ENCODE measurements at regions not wholly inside any gene's neighbourhood (a gene's known extent, or its start where the extent isn't known, plus 50 kb on each side); places are given as distances from the start of the nearest gene placed in this dataset.
"Not testable (repeated sequence)": the region's sequence is repeated elsewhere in the genome, so short reads cannot be mapped to it uniquely, and the experiment has no call there.

DNA sequence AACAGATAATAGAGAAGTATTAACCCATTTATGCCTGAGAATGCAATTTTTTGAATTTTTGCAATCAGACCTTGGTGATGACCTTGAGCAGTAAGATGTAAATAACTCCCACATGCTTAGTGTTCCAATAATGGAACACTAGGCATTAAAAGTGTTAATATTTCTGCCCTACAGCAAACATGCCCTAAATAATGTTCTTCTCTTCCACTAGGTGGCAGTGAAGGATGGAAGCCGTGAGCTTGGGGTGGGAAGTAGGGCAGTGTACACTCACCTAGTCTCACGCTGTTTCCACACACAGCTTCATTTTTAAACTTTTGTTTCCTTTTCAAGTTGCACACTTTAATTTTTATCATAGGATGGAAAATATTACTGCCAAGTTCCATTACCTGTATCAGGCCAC lies 613.1 kb upstream of the HS3ST1 start:
- no peak overlapping the region for H3K4me3 ChIP-seq (ENCODE audit: low read depth, low read length)
- TF ChIP-seq, protein P1, sequence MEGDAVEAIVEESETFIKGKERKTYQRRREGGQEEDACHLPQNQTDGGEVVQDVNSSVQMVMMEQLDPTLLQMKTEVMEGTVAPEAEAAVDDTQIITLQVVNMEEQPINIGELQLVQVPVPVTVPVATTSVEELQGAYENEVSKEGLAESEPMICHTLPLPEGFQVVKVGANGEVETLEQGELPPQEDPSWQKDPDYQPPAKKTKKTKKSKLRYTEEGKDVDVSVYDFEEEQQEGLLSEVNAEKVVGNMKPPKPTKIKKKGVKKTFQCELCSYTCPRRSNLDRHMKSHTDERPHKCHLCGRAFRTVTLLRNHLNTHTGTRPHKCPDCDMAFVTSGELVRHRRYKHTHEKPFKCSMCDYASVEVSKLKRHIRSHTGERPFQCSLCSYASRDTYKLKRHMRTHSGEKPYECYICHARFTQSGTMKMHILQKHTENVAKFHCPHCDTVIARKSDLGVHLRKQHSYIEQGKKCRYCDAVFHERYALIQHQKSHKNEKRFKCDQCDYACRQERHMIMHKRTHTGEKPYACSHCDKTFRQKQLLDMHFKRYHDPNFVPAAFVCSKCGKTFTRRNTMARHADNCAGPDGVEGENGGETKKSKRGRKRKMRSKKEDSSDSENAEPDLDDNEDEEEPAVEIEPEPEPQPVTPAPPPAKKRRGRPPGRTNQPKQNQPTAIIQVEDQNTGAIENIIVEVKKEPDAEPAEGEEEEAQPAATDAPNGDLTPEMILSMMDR (IDR thresholded peaks at IDR 0.05; ENCODE audit: low read depth, low read length): no peak

DNA sequence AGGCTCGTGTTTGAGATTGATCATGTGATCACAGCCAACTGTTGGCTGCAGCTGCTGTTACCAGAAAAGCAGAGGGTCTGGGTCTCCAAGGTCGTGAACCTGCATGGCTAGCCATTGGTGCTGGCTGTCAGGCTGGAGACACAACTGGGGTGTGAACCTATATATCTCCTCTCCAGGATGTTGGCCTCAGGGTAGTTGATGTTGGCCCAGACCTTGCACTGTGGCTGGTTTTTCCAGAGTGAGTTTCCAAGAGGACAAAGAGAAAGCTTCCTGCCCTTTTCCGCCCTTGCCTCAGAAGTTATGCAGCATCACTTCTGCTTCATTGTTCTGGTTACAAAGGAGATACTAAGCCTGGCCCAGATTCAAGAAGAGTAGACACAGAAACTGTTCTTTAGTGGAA lies 607.8 kb upstream of the HS3ST1 start:
- TF ChIP-seq, protein P1 (IDR thresholded peaks at IDR 0.05; ENCODE audit: low read depth, low read length): no peak
- no peak overlapping the region for H3K4me3 ChIP-seq (ENCODE audit: low read depth, low read length)

DNA sequence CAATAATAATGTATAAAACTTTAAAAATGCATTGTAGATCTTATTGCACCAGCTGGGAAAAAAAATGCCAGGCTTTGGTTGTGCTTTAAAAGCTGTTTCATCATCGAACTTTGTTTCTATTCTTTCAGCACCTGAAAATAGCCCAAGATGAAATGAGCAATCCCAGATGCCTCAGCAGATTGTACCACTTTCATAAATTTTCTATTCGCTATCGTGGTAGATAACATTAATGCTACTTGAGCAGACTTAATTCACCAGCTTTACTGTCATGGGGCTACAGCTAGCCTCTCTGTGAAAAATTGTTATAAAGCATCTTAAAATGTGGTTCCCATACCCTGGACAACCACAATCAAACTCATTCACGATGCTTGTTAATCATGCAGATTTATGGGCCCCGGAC lies 599.6 kb upstream of the HS3ST1 start:
- H3K4me3 ChIP-seq (ENCODE audit: low read depth, low read length): no peak overlapping the region
- TF ChIP-seq, protein P1 (IDR thresholded peaks at IDR 0.05; ENCODE audit: low read depth, low read length): no peak

DNA sequence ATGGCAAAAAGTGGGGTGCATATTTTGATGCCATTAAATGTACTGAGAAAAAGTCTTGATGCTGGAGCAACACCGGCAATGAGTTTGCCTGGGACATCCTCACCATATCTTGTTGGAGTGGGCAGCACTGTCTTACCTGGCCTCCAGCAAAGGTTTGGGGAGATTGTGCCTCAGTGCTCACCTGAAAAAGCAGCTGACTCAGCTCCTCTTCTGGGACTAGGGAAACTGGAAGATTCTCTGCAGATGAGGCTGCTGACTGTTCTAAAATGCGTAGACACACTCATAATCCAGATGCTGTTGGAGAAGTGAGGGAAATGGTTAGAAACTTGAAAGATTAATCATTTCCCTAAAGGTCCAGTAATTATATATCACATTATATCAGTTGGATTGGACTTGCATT lies 593.7 kb upstream of the HS3ST1 start:
- H3K4me3 ChIP-seq (ENCODE audit: low read depth, low read length): no peak overlapping the region
- TF ChIP-seq, protein P1 (IDR thresholded peaks at IDR 0.05; ENCODE audit: low read depth, low read length): no peak

DNA sequence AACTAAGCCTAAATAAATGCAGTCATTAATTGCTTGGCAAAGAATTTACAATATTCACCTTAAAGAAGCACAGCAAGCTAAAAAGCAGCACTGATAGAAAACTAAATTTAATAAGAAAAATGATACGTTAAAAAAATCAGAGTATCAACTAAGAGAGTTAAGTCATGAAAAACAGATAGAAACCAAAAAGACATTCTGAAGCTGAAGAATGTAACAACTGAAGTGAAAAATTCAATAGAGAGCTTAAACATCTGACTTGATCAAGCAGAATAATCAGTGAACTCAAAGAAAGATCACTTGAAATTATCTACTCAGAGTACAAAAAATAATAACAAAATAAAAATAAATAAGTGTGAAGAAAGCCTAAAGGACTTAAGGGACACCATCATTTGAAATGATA lies 588.0 kb upstream of the HS3ST1 start:
- TF ChIP-seq, protein P1 (IDR thresholded peaks at IDR 0.05; ENCODE audit: low read depth, low read length): no peak
- no peak overlapping the region for H3K4me3 ChIP-seq (ENCODE audit: low read depth, low read length)

DNA sequence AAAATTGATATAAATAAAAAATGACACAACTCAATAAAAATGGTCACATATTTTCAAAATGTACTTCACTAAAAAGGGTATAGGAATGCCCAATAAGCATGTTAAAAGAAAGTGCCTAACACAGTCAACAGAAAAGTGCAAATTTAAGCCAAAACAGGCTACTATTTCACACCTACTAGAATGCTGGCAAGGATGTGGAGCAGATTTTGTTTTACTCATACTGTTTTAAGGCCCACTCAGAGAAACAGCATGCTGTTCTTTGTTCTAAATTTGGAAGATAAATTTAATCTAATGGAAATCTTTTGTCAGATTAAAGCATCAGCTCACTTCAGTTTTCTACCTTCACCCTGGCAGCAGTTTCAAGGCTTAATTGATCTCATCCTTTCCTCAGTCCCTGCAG lies 576.8 kb upstream of the HS3ST1 start:
- TF ChIP-seq, protein P1 (IDR thresholded peaks at IDR 0.05; ENCODE audit: low read depth, low read length): no peak
- no peak overlapping the region for H3K4me3 ChIP-seq (ENCODE audit: low read depth, low read length)

DNA sequence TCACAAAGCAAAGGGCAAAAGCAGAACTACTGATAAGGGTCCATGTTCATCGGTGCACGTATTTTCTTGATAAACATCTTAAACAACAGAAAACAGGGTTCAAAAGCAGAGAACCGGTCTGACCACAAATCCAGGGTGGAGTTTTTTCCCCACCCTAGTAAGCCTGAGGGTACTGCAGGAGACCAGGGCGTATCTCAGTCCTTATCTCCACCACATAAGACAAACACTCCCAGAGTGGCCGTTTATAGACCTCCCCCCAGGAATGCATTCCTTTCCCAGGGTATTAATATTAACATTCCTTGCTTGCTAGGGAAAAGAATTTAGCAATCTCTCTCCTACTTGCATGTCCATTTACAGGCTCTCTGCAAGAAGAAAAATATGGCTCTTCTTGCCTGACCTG lies 567.9 kb upstream of the HS3ST1 start:
- H3K4me3 ChIP-seq (ENCODE audit: low read depth, low read length): not testable (repeated sequence)

DNA sequence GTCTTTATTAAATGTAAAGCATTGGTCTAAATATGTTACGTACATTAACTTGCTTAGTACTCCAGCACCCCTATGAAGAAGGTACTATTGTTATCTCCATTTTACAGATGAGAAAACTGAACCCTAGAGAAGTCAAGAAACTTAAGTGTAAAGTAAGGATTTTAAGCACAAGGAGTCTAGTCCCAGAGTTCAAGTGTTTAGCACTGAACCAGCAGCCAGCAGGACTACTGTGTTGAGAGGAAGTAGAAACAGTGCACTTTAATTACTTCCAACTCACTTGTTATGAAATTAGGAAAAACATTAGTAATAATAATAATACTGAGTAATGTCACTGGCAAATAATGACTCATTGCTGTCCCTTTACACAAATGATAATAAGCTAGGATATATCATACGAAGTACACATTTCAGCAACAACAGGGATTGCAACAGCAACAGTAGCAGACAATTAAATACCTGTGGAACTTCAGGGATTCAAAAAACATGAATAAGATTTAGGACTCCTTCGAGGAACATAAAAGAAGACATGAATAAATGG lies 548.1 kb upstream of the HS3ST1 start:
- H3K4me3 ChIP-seq (ENCODE audit: low read depth, low read length): no peak overlapping the region
- TF ChIP-seq, protein P1 (IDR thresholded peaks at IDR 0.05; ENCODE audit: low read depth, low read length): no peak
